ENCODE measurements at regions not wholly inside any gene's neighbourhood (a gene's known extent, or its start where the extent isn't known, plus 50 kb on each side); places are given as distances from the start of the nearest gene placed in this dataset.
A peak's percentile ranks its signal among the peaks of the same experiment; 100 is the strongest.

- no peak overlapping the region for H3K27ac ChIP-seq
- H3K4me1 ChIP-seq, result peaks cover 0 to 9% (median 0%) of the 10 kb centered on the region in 12 donors
- DNase-seq, result no peak
- no peaks in the 10 kb centered on the region for H3K36me3 ChIP-seq
- ATAC-seq, result no peak
- no peak overlapping the region for H3K4me3 ChIP-seq
- TF ChIP-seq POLR2A (IDR thresholded peaks at IDR 0.05) (no peak), CTCF (IDR thresholded peaks at IDR 0.05) (no peak)
- no peaks in the 10 kb centered on the region for H3K9me3 ChIP-seq
- WGBS, 4 donors, result 94 to 95% (median 95%) methylated on average over 8 of the region's 8 CpGs
- no peaks in the 10 kb centered on the region for H3K27me3 ChIP-seq
- intact Hi-C loops (cut with DNase I), result no loop called here
Observed at GRCh38 chr16:73226675-73227074, 178.7 kb upstream of the ZFHX3 start.

GRCh38 chr16:73225983-73226382 lies 178.1 kb upstream of the ZFHX3 start:
- Histone ChIP-seq H3K4me3 (no peak overlapping the region), H3K27me3 (no peaks in the 10 kb centered on the region), H3K36me3 (no peaks in the 10 kb centered on the region), H3K27ac (no peak overlapping the region), H3K4me1 (peaks cover 0 to 9% (median 0%) of the 10 kb centered on the region in 12 donors), H3K9me3 (no peaks in the 10 kb centered on the region)
- no peak for DNase-seq
- intact Hi-C loops (cut with DNase I), result no loop called here
- no peak for TF ChIP-seq CTCF (IDR thresholded peaks at IDR 0.05)
- no peak for TF ChIP-seq POLR2A (IDR thresholded peaks at IDR 0.05)
- ATAC-seq, result peak in 2 of 4 donors; percentile 55 to 57
- WGBS, 4 donors, result 61 to 68% (median 67%) methylated on average over 5 of the region's 5 CpGs

GRCh38 chr16:73220836-73221235 lies 172.9 kb upstream of the ZFHX3 start:
- intact Hi-C loops (cut with DNase I), result no loop called here
- H3K9me3 ChIP-seq, result peaks cover 0 to 5% (median 0%) of the 10 kb centered on the region in 12 donors
- no peaks in the 10 kb centered on the region for H3K27me3 ChIP-seq
- peaks cover 0 to 2% (median 0%) of the 10 kb centered on the region in 12 donors for H3K4me1 ChIP-seq
- DNase-seq, result no peak
- no peak for ATAC-seq
- 82 to 91% (median 87%) methylated on average over 5 of the region's 5 CpGs for WGBS, 4 donors
- no peak overlapping the region for H3K4me3 ChIP-seq
- no peak for TF ChIP-seq CTCF (IDR thresholded peaks at IDR 0.05)
- no peak for TF ChIP-seq POLR2A (IDR thresholded peaks at IDR 0.05)
- no peaks in the 10 kb centered on the region for H3K36me3 ChIP-seq
- no peak overlapping the region for H3K27ac ChIP-seq

GRCh38 chr16:73219176-73219575 lies 171.2 kb upstream of the ZFHX3 start:
- Histone ChIP-seq H3K4me3 (no peak overlapping the region), H3K36me3 (no peaks in the 10 kb centered on the region), H3K4me1 (peaks cover 0 to 7% (median 0%) of the 10 kb centered on the region in 12 donors), H3K27me3 (no peaks in the 10 kb centered on the region), H3K27ac (no peak overlapping the region), H3K9me3 (peaks cover 0 to 6% (median 0%) of the 10 kb centered on the region in 12 donors)
- ATAC-seq (no peak), DNase-seq (no peak)
- intact Hi-C loops (cut with DNase I), result no loop called here
- 95 to 100% (median 98%) methylated on average over 1 of the region's 1 CpG for WGBS, 4 donors
- TF ChIP-seq POLR2A (IDR thresholded peaks at IDR 0.05), result no peak
- TF ChIP-seq CTCF (IDR thresholded peaks at IDR 0.05), result no peak
